Spinal cord (tissue), 9 donors: ENCODE measurements at regions not wholly inside any gene's neighbourhood (a gene's known extent, or its start where the extent isn't known, plus 50 kb on each side); places are given as distances from the start of the nearest gene placed in this dataset.

Source experiments
- DNase-seq, 6 donors: peaks; one replicate each; pipeline versions ENCODE4 v3.0.0 to v3.0.0-alpha.2; 2013 to 2015; ENCODE audit warnings: low spot score in 6 of 6, low read depth in 4 of 6
- H3K27ac ChIP-seq: one replicate; pipeline ENCODE4 v1.5.1; 2013; ENCODE audit warnings: low read depth, low read length, control low read depth
- H3K27me3 ChIP-seq: one replicate; pipeline ENCODE4 v1.6.1; 2013; ENCODE audit warnings: low read length; ENCODE audit not compliant: control insufficient read depth, insufficient read depth
- H3K36me3 ChIP-seq: one replicate; pipeline ENCODE4 v1.6.1; 2013; ENCODE audit warnings: low read length; ENCODE audit not compliant: control insufficient read depth, insufficient read depth
- H3K4me1 ChIP-seq: one replicate; pipeline ENCODE4 v1.6.1; 2013; ENCODE audit warnings: low read length; ENCODE audit not compliant: control insufficient read depth, insufficient read depth
- H3K4me3 ChIP-seq: one replicate; pipeline ENCODE4 v1.5.1; 2013; ENCODE audit warnings: low read depth, low read length, control low read depth
- H3K9me3 ChIP-seq: one replicate; pipeline ENCODE4 v1.6.1; 2013; ENCODE audit warnings: low read length; ENCODE audit not compliant: control insufficient read depth, insufficient read depth
- WGBS: methylation state at CpG from one replicate; pipeline ENCODE4 v1.1.5; 2013; ENCODE audit warnings: missing lambda C conversion rate; ENCODE audit not compliant: insufficient coverage; 5-methylcytosine and 5-hydroxymethylcytosine counted together
- donor health status: healthy.

- peak in 2 of 6 donors; percentile 82 to 86 for DNase-seq
- no peak overlapping the region for H3K4me3 ChIP-seq
- peaks cover 3% of the 10 kb centered on the region for H3K4me1 ChIP-seq
- no peaks in the 10 kb centered on the region for H3K36me3 ChIP-seq
- no peaks in the 10 kb centered on the region for H3K27me3 ChIP-seq
- no peaks in the 10 kb centered on the region for H3K9me3 ChIP-seq
- 20% methylated on average over 6 of the region's 9 CpGs for WGBS
- H3K27ac ChIP-seq = peak overlapping the region; percentile 75
Observed at GRCh38 chr6:21987501-21987957, 309.3 kb downstream of the PRL start.

DNA sequence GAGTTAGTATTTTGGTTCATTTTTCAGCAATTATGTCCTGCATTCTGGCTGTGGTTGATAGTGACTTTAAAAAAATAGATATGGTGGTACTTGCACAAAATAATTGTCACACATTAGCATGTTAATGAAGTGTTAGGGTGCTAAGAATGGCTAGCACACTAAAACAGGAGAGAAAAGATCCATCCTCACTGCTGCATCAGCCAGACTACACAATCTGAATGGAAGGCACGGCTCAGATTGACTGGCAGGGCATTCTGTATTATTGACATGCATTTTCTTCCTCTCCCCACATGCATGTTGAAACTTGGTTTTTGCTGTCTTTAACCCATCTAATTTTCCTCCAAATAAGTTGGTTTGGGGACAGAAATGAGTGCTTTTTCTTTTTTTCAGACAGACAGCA lies 306.3 kb downstream of the PRL start:
- H3K4me3 ChIP-seq = no peak overlapping the region
- WGBS = no CpG with 5 or more reads among the region's 1 CpG
- no peaks in the 10 kb centered on the region for H3K36me3 ChIP-seq
- H3K9me3 ChIP-seq = no peaks in the 10 kb centered on the region
- peaks cover 3% of the 10 kb centered on the region for H3K4me1 ChIP-seq
- DNase-seq = peak in 2 of 6 donors; percentile 42 to 57
- H3K27me3 ChIP-seq = no peaks in the 10 kb centered on the region
- no peak overlapping the region for H3K27ac ChIP-seq

DNA sequence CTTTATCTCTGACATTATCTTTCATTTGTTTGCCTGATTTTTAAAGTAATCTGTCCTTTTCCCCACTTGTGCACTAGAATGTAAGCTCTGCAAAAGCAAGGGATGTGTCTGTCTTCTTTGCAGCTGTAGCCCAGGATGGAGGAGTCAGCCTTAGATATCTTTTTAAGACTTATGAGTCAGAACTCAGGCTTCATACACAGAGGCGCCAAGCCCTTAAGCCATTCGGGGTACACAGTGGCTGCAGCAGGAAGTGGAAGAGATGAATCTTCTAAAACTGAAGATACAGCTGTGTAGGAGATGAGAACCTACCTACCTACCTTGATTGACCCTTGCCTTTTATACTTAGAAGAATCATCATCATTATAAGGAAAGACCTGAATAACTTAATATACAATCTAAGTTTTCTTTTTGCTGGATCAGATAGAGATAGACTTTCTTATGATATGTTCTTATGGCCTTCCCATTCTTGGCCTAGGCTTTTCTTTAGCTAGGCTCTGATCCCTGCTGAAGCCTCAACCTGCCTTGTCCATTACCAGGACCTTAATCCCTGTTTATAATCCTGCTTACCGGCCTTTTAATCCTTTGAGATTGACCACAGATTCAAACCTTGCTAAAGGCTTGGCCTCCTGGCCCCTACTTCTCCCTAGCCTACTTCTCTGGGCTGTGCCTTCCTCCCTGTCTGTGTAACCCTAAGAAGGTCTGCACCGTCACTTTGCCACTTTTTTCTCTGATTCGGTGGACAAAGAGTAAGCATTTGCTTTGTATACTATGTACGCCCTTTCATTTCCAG lies 304.5 kb downstream of the PRL start:
- no peaks in the 10 kb centered on the region for H3K27me3 ChIP-seq
- DNase-seq = no peak
- 97% methylated on average over 3 of the region's 6 CpGs for WGBS

DNA sequence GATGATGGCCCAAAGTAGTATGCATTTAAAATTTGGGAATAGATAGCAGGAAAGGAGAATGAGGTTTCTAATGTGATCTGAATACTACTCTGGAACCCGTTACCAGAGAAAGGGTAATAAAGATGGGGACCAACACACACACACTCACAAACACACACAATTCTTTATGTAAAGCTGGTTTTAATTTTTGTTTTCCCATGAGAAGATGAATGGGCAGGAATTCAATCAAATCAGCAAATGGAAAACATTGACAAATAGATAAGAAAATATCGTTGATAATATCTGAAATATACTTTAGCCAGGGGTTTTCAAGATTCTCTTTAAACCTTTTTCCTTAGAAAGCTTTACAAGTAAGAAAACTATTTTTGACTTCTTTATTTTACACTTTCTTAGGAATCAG lies 303.0 kb downstream of the PRL start:
- WGBS = no CpG with 5 or more reads among the region's 2 CpGs
- H3K27ac ChIP-seq = no peak overlapping the region
- DNase-seq = no peak
- H3K9me3 ChIP-seq = no peaks in the 10 kb centered on the region
- no peaks in the 10 kb centered on the region for H3K4me1 ChIP-seq
- H3K4me3 ChIP-seq = no peak overlapping the region
- H3K36me3 ChIP-seq = no peaks in the 10 kb centered on the region
- no peaks in the 10 kb centered on the region for H3K27me3 ChIP-seq

More for the DNA sequence above, 304.5 kb downstream of the PRL start:
- Histone ChIP-seq H3K9me3 (no peaks in the 10 kb centered on the region), H3K27ac (no peak overlapping the region), H3K4me3 (no peak overlapping the region), H3K36me3 (no peaks in the 10 kb centered on the region), H3K4me1 (no peaks in the 10 kb centered on the region)

- Histone ChIP-seq H3K4me1 (no peaks in the 10 kb centered on the region), H3K27me3 (no peaks in the 10 kb centered on the region), H3K4me3 (no peak overlapping the region), H3K36me3 (no peaks in the 10 kb centered on the region), H3K9me3 (no peaks in the 10 kb centered on the region), H3K27ac (no peak overlapping the region)
- WGBS = no CpG with 5 or more reads among the region's 1 CpG
- DNase-seq = no peak
Observed at GRCh38 chr6:21994821-21995220, 302.0 kb downstream of the PRL start.

- H3K27me3 ChIP-seq = no peaks in the 10 kb centered on the region
- no CpG with 5 or more reads among the region's 2 CpGs for WGBS
- H3K9me3 ChIP-seq = no peaks in the 10 kb centered on the region
- no peak overlapping the region for H3K27ac ChIP-seq
- DNase-seq = no peak
- H3K4me1 ChIP-seq = no peaks in the 10 kb centered on the region
- H3K4me3 ChIP-seq = no peak overlapping the region
- no peaks in the 10 kb centered on the region for H3K36me3 ChIP-seq
Observed at GRCh38 chr6:21995318-21995717, 301.5 kb downstream of the PRL start.

GRCh38 chr6:21996425-21997118 lies 300.3 kb downstream of the PRL start:
- WGBS = 85% methylated on average over 2 of the region's 5 CpGs

GRCh38 chr6:21997119-21998037 lies 299.5 kb downstream of the PRL start:
- H3K27ac ChIP-seq = peak overlapping the region; percentile 52
- no peaks in the 10 kb centered on the region for H3K27me3 ChIP-seq
- DNase-seq = peak in 1 of 6 donors; percentile 55
- H3K4me1 ChIP-seq = no peaks in the 10 kb centered on the region
- H3K36me3 ChIP-seq = no peaks in the 10 kb centered on the region
- no CpG with 5 or more reads among the region's 5 CpGs for WGBS
- H3K9me3 ChIP-seq = no peaks in the 10 kb centered on the region
- no peak overlapping the region for H3K4me3 ChIP-seq

More at GRCh38 chr6:21996425-21997118, 300.3 kb downstream of the PRL start:
- Histone ChIP-seq H3K36me3 (no peaks in the 10 kb centered on the region), H3K27me3 (no peaks in the 10 kb centered on the region), H3K27ac (peak overlapping the region; percentile 52), H3K4me3 (no peak overlapping the region), H3K4me1 (no peaks in the 10 kb centered on the region), H3K9me3 (no peaks in the 10 kb centered on the region)
- DNase-seq = peak in 1 of 6 donors; percentile 42

DNA sequence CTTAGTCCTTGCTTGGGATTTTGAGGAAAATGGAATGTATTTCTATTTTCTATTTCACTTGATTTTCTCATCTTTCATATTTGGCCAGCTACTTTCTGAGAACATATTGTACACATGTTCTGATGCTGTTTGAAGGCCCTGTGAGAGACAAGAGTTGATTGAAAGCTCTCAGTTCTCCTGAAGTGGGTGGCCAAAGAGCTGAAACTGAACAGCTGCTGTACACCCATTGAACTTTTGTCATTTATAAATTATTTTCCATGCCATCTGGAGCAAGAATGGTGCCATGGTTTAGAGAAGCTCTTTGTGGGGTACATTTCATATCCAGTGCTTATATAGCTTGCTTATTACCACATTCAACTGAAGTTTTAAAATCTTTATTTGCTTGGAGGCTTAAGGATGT lies 298.3 kb downstream of the PRL start:
- Histone ChIP-seq H3K4me3 (no peak overlapping the region), H3K27me3 (no peaks in the 10 kb centered on the region), H3K36me3 (no peaks in the 10 kb centered on the region), H3K9me3 (no peaks in the 10 kb centered on the region), H3K27ac (peak overlapping the region; percentile 44), H3K4me1 (no peaks in the 10 kb centered on the region)
- peak in 2 of 6 donors; percentile 60 to 81 for DNase-seq
